H9 (cell line): ENCODE measurements at regions not wholly inside any gene's neighbourhood (a gene's known extent, or its start where the extent isn't known, plus 50 kb on each side); places are given as distances from the start of the nearest gene placed in this dataset.

Source experiments
- DNase-seq: peaks from one replicate; pipeline ENCODE4 v3.0.0-alpha.2; 2017
- H2AFZ ChIP-seq: one replicate; pipeline ENCODE4 v1.6.1; 2013; ENCODE audit warnings: mild to moderate bottlenecking, low read length, control low read depth, moderate library complexity
- H2AK5ac ChIP-seq: 2 replicates; pipeline ENCODE4 v1.6.1; 2013; ENCODE audit warnings: low read length, control low read depth, mixed read lengths; ENCODE audit not compliant: insufficient read length
- H2BK120ac ChIP-seq: one replicate; pipeline ENCODE4 v1.6.1; 2013; ENCODE audit warnings: low read depth, mild to moderate bottlenecking, low read length, control low read depth, inconsistent platforms; ENCODE audit not compliant: poor library complexity, severe bottlenecking
- H2BK12ac ChIP-seq: 2 replicates; pipeline ENCODE4 v1.6.1; 2013; ENCODE audit warnings: low read length, control low read depth, mixed read lengths, low read depth; ENCODE audit not compliant: insufficient read length
- H2BK15ac ChIP-seq: 2 replicates; pipeline ENCODE4 v1.6.1; 2013; ENCODE audit warnings: low read depth, low read length, control low read depth
- H2BK20ac ChIP-seq: one replicate; pipeline ENCODE4 v1.6.1; 2013; ENCODE audit warnings: low read depth, mild to moderate bottlenecking, low read length, control low read depth, inconsistent platforms; ENCODE audit not compliant: poor library complexity, severe bottlenecking
- H2BK5ac ChIP-seq: 2 replicates; pipeline ENCODE4 v1.6.1; 2013; ENCODE audit warnings: low read length, control low read depth, mixed read lengths; ENCODE audit not compliant: insufficient read length
- H3K14ac ChIP-seq: 2 replicates; pipeline ENCODE4 v1.6.1; 2013; ENCODE audit warnings: low read length, control low read depth; ENCODE audit not compliant: insufficient read depth
- H3K18ac ChIP-seq: 2 replicates; pipeline ENCODE4 v1.6.1; 2013; ENCODE audit warnings: low read depth, mild to moderate bottlenecking, mixed read lengths, low read length, control low read depth; ENCODE audit not compliant: insufficient read length
- H3K23ac ChIP-seq: 2 replicates; pipeline ENCODE4 v1.6.1; 2013; ENCODE audit warnings: low read length, control low read depth, mixed read lengths, low read depth; ENCODE audit not compliant: insufficient read length
- H3K23me2 ChIP-seq: 2 replicates; pipeline ENCODE4 v1.6.1; 2013; ENCODE audit warnings: low read depth, mild to moderate bottlenecking, mixed read lengths, low read length, control low read depth; ENCODE audit not compliant: insufficient read length, poor library complexity, severe bottlenecking
- H3K27ac ChIP-seq: 2 replicates; pipeline ENCODE4 v1.5.1; 2013; ENCODE audit warnings: low read length, control low read depth, mixed read lengths, low read depth; ENCODE audit not compliant: insufficient read length
- H3K27me3 ChIP-seq: 2 replicates; pipeline ENCODE4 v1.6.1; 2013; ENCODE audit warnings: low read length, control low read depth, inconsistent platforms; ENCODE audit not compliant: insufficient read depth
- H3K4ac ChIP-seq: 2 replicates; pipeline ENCODE4 v1.6.1; 2013; ENCODE audit warnings: low read depth, mild to moderate bottlenecking, control low read depth, inconsistent platforms, low read length, moderate library complexity
- H3K4me1 ChIP-seq: 2 replicates; pipeline ENCODE4 v1.6.1; 2013; ENCODE audit warnings: low read length, control low read depth, inconsistent platforms; ENCODE audit not compliant: insufficient read depth
- H3K4me2 ChIP-seq: 2 replicates; pipeline ENCODE4 v1.6.1; 2013; ENCODE audit warnings: low read length, control low read depth, mixed read lengths; ENCODE audit not compliant: insufficient read length, insufficient read depth
- H3K56ac ChIP-seq: 2 replicates; pipeline ENCODE4 v1.6.1; 2013; ENCODE audit warnings: low read depth, mild to moderate bottlenecking, mixed read lengths, low read length, control low read depth; ENCODE audit not compliant: insufficient read length
- H3K79me1 ChIP-seq: 2 replicates; pipeline ENCODE4 v1.6.1; 2013; ENCODE audit warnings: low read depth, mild to moderate bottlenecking, moderate library complexity, low read length, control low read depth, inconsistent platforms; ENCODE audit not compliant: insufficient read depth, poor library complexity, severe bottlenecking
- H3K79me2 ChIP-seq: 2 replicates; pipeline ENCODE4 v1.6.1; 2013; ENCODE audit warnings: low read length, control low read depth, inconsistent platforms; ENCODE audit not compliant: insufficient read depth
- H3K9ac ChIP-seq: 2 replicates; pipeline ENCODE4 v1.6.1; 2013; ENCODE audit warnings: low read length, control low read depth, mixed read lengths; ENCODE audit not compliant: insufficient read length; ENCODE audit errors: extremely low read depth
- H3K9me3 ChIP-seq: one replicate; pipeline ENCODE4 v1.6.1; 2013; ENCODE audit warnings: low read depth, low read length, inconsistent platforms; ENCODE audit not compliant: control insufficient read depth
- H3T11ph ChIP-seq: one replicate; pipeline ENCODE4 v1.6.1; 2013; ENCODE audit warnings: mild to moderate bottlenecking, low read length, control low read depth, inconsistent platforms
- H4K20me1 ChIP-seq: one replicate; pipeline ENCODE4 v1.6.1; 2013; ENCODE audit not compliant: control insufficient read depth, insufficient read length, insufficient read depth
- H4K5ac ChIP-seq: 2 replicates; pipeline ENCODE4 v1.6.1; 2013; ENCODE audit warnings: low read depth, mild to moderate bottlenecking, mixed read lengths, low read length, control low read depth; ENCODE audit not compliant: insufficient read length
- H4K8ac ChIP-seq: replicated peaks from 2 replicates; pipeline ENCODE4 v1.6.1; 2013; ENCODE audit warnings: low read length, control low read depth, mixed read lengths, low read depth; ENCODE audit not compliant: insufficient read length
- H4K91ac ChIP-seq: 2 replicates; pipeline ENCODE4 v1.6.1; 2013; ENCODE audit warnings: low read depth, mild to moderate bottlenecking, moderate library complexity, mixed read lengths, low read length, control low read depth; ENCODE audit not compliant: insufficient read length
- H3K27ac Mint-ChIP-seq, 3 experiments: 2 replicates in 2 of 3; 3 replicates in 1 of 3; pipeline ENCODE4 v1.8.0; 2020 to 2021; ENCODE audit warnings: mixed read lengths in 3 of 3, mild to moderate bottlenecking in 1 of 3, moderate library complexity in 1 of 3
- H3K27me3 Mint-ChIP-seq: 2 replicates; pipeline ENCODE4 v1.8.0; 2021; ENCODE audit warnings: low read depth, mild to moderate bottlenecking, moderate library complexity, mixed read lengths
- H3K36me3 Mint-ChIP-seq, 3 experiments: 2 replicates in 2 of 3; 3 replicates in 1 of 3; pipeline ENCODE4 v1.8.0; 2020 to 2021; ENCODE audit warnings: low read depth in 3 of 3, mixed read lengths in 3 of 3; ENCODE audit not compliant: insufficient read depth in 1 of 3
- H3K4me1 Mint-ChIP-seq, 2 experiments: 2 replicates each; pipeline ENCODE4 v1.8.0; 2020; ENCODE audit warnings: mixed read lengths in 2 of 2
- H3K4me3 Mint-ChIP-seq, 2 experiments: 2 replicates in 1 of 2; 3 replicates in 1 of 2; pipeline ENCODE4 v1.8.0; 2020 to 2021; ENCODE audit warnings: mild to moderate bottlenecking in 2 of 2, mixed read lengths in 2 of 2, moderate library complexity in 1 of 2
- H3K9me3 Mint-ChIP-seq, 2 experiments: 2 replicates in 1 of 2; 3 replicates in 1 of 2; pipeline ENCODE4 v1.8.0; 2020; ENCODE audit warnings: mild to moderate bottlenecking in 2 of 2, mixed read lengths in 2 of 2, moderate library complexity in 1 of 2
- WGBS: extraction: QIAGEN DNeasy Blood & Tissue Kit; methylation state at CpG from one replicate; pipeline ENCODE4 v1.1.7; 2013; ENCODE audit warnings: missing lambda C conversion rate, low lambda C conversion rate, mixed read lengths; ENCODE audit not compliant: insufficient read length; ENCODE audit errors: extremely low coverage; 5-methylcytosine and 5-hydroxymethylcytosine counted together
- TF ChIP-seq, protein P1 (sequence below): fragments of 200-600 bp; sonication (generic); conservative IDR thresholded peaks from 3 replicates; pipeline ENCODE4 v1.8.0; 2021; ENCODE audit warnings: antibody characterized with exemption, mild to moderate bottlenecking

DNA sequence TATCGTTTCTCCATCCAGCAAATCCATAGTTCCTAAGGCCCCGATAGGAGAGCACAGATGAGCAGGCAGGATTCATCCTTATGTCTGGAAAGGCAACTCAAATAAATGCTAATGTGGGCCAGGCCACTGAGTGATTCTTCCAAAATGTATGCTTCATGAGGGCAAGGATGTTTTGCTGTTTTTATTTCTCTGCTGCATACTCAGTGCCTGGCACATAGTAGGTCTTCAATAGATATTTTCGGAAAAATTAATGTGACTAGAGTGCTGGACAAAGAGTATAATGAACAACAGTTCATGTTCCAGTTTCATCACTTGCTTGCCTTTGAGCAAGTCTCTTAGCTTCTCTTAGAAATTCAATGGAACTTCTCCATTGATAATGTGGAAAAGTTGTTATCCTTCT lies 357.7 kb downstream of the PRDM2 start:
- Histone ChIP-seq H4K91ac (no peak overlapping the region), H2AK5ac (no peak overlapping the region), H3K79me2 (no peaks in the 10 kb centered on the region), H2BK5ac (no peak overlapping the region), H4K8ac (no peak overlapping the region), H3K23ac (no peak overlapping the region), H3K23me2 (peaks cover 3% of the 10 kb centered on the region), H2AFZ (no peak overlapping the region), H3K4me1 (no peaks in the 10 kb centered on the region; the same call in 1 of the 2 replicates), H2BK20ac (no peak overlapping the region), H2BK120ac (no peak overlapping the region), H3K9me3 (no peaks in the 10 kb centered on the region), H3K4ac (no peak overlapping the region), H3T11ph (no peak overlapping the region), H3K27ac (no peak overlapping the region), H3K18ac (no peak overlapping the region), H3K79me1 (no peaks in the 10 kb centered on the region), H3K4me2 (no peak overlapping the region), H3K27me3 (no peaks in the 10 kb centered on the region), H2BK15ac (no peak overlapping the region), H4K5ac (no peak overlapping the region), H3K9ac (no peak overlapping the region), H2BK12ac (no peak overlapping the region), H3K14ac (no peak overlapping the region), H3K56ac (no peak overlapping the region), H4K20me1 (no peaks in the 10 kb centered on the region)
- Mint-ChIP-seq H3K4me1 (peaks cover 5 to 7% of the 10 kb centered on the region in 2 experiments; a peak in 3 of 4 replicates), H3K27ac (no peak overlapping the region), H3K9me3 (peaks cover 6% of the 10 kb centered on the region in 2 experiments; a peak in 4 of 5 replicates), H3K36me3 (peaks cover 0 to 3% (median 0%) of the 10 kb centered on the region in 3 experiments; a peak in 1 of 7 replicates), H3K27me3 (peaks cover 12% of the 10 kb centered on the region), H3K4me3 (no peak overlapping the region)
- no CpG with 5 or more reads among the region's 3 CpGs for WGBS
- DNase-seq = no peak
- TF ChIP-seq, protein P1, sequence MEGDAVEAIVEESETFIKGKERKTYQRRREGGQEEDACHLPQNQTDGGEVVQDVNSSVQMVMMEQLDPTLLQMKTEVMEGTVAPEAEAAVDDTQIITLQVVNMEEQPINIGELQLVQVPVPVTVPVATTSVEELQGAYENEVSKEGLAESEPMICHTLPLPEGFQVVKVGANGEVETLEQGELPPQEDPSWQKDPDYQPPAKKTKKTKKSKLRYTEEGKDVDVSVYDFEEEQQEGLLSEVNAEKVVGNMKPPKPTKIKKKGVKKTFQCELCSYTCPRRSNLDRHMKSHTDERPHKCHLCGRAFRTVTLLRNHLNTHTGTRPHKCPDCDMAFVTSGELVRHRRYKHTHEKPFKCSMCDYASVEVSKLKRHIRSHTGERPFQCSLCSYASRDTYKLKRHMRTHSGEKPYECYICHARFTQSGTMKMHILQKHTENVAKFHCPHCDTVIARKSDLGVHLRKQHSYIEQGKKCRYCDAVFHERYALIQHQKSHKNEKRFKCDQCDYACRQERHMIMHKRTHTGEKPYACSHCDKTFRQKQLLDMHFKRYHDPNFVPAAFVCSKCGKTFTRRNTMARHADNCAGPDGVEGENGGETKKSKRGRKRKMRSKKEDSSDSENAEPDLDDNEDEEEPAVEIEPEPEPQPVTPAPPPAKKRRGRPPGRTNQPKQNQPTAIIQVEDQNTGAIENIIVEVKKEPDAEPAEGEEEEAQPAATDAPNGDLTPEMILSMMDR = no peak
